ENCODE measurements at regions not wholly inside any gene's neighbourhood (a gene's known extent, or its start where the extent isn't known, plus 50 kb on each side); places are given as distances from the start of the nearest gene placed in this dataset.

GRCh38 chr13:21825801-21826200 lies 154.9 kb downstream of the FGF9 start:
- H3K27ac ChIP-seq (ENCODE audit: low read length in 2 of 2) = no peak overlapping the region
- TF ChIP-seq, protein P1, sequence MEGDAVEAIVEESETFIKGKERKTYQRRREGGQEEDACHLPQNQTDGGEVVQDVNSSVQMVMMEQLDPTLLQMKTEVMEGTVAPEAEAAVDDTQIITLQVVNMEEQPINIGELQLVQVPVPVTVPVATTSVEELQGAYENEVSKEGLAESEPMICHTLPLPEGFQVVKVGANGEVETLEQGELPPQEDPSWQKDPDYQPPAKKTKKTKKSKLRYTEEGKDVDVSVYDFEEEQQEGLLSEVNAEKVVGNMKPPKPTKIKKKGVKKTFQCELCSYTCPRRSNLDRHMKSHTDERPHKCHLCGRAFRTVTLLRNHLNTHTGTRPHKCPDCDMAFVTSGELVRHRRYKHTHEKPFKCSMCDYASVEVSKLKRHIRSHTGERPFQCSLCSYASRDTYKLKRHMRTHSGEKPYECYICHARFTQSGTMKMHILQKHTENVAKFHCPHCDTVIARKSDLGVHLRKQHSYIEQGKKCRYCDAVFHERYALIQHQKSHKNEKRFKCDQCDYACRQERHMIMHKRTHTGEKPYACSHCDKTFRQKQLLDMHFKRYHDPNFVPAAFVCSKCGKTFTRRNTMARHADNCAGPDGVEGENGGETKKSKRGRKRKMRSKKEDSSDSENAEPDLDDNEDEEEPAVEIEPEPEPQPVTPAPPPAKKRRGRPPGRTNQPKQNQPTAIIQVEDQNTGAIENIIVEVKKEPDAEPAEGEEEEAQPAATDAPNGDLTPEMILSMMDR (IDR thresholded peaks at IDR 0.05) = no peak
- no peaks in the 10 kb centered on the region for H3K27me3 Mint-ChIP-seq
- no peaks in the 10 kb centered on the region for H3K27me3 ChIP-seq (replicated peaks in 1 of 4; ENCODE audit: control extremely low read depth in 1 of 4, control insufficient read depth in 3 of 4, insufficient read depth in 4 of 4, low read length in 3 of 4)
- H3K27ac Mint-ChIP-seq = no peak overlapping the region
- no peaks in the 10 kb centered on the region for H3K79me2 ChIP-seq (ENCODE audit: control insufficient read depth, insufficient read depth, low read length)
- H3K36me3 ChIP-seq (replicated peaks in 1 of 2; ENCODE audit: control extremely low read depth in 1 of 2, control insufficient read depth in 1 of 2, extremely low read depth in 1 of 2, insufficient read depth in 2 of 2, low read length in 1 of 2) = no peaks in the 10 kb centered on the region
- H3K4me2 ChIP-seq (replicated peaks; ENCODE audit: low read depth, low read length, poor library complexity, severe bottlenecking) = no peak overlapping the region
- ATAC-seq (ENCODE audit: low read depth) (no peak), DNase-seq (no peak)
- intact Hi-C loops (cut with micrococcal nuclease) = no loop called here
- no peak overlapping the region for H3K4me3 Mint-ChIP-seq
- WGBS (ENCODE audit: insufficient coverage) = 60% methylated on average over 1 of the region's 2 CpGs
- ChIA-PET POLR2A (no interaction called here), CTCF (no interaction called here)
- H3K9me3 ChIP-seq (ENCODE audit: control extremely low read depth in 1 of 3, control insufficient read depth in 2 of 3, insufficient read depth in 1 of 3, low read length in 2 of 3) = no peaks in the 10 kb centered on the region
- H3K4me3 ChIP-seq (ENCODE audit: control extremely low read depth in 1 of 5, extremely low read depth in 1 of 5, insufficient read depth in 1 of 5, low read depth in 2 of 5, low read length in 4 of 5) = no peak overlapping the region
- no peak overlapping the region for H3K9ac ChIP-seq (ENCODE audit: low read length)
- no peaks in the 10 kb centered on the region for H3K9me3 Mint-ChIP-seq (ENCODE audit: insufficient read depth)
- H3K4me1 ChIP-seq (ENCODE audit: control insufficient read depth in 2 of 2, insufficient read depth in 2 of 2, low read length in 2 of 2) = no peaks in the 10 kb centered on the region
- no peaks in the 10 kb centered on the region for H3K4me1 Mint-ChIP-seq
- no peak overlapping the region for H2AFZ ChIP-seq (ENCODE audit: insufficient read depth, low read depth, low read length, poor library complexity, severe bottlenecking)
- no peaks in the 10 kb centered on the region for H4K20me1 ChIP-seq (ENCODE audit: control insufficient read depth, insufficient read depth, low read length, poor library complexity, severe bottlenecking)

- H3K4me2 ChIP-seq (replicated peaks; ENCODE audit: low read depth, low read length, poor library complexity, severe bottlenecking) = no peak overlapping the region
- H3K27ac ChIP-seq (ENCODE audit: low read length in 2 of 2) = no peak overlapping the region
- H3K9me3 ChIP-seq (ENCODE audit: control extremely low read depth in 1 of 3, control insufficient read depth in 2 of 3, insufficient read depth in 1 of 3, low read length in 2 of 3) = no peaks in the 10 kb centered on the region
- H3K4me3 Mint-ChIP-seq = no peak overlapping the region
- CTCF ChIA-PET = interaction anchor here (1.2 kb wide), 1 partner anchor 188 kb away, joined by 3 read pairs; no protein-coding TSS in a partner anchor
- H4K20me1 ChIP-seq (ENCODE audit: control insufficient read depth, insufficient read depth, low read length, poor library complexity, severe bottlenecking) = no peaks in the 10 kb centered on the region
- H2AFZ ChIP-seq (ENCODE audit: insufficient read depth, low read depth, low read length, poor library complexity, severe bottlenecking) = no peak overlapping the region
- no peaks in the 10 kb centered on the region for H3K4me1 ChIP-seq (ENCODE audit: control insufficient read depth in 2 of 2, insufficient read depth in 2 of 2, low read length in 2 of 2)
- no peak overlapping the region for H3K27ac Mint-ChIP-seq
- no peaks in the 10 kb centered on the region for H3K9me3 Mint-ChIP-seq (ENCODE audit: insufficient read depth)
- ATAC-seq (ENCODE audit: low read depth) (no peak), DNase-seq (no peak)
- no peaks in the 10 kb centered on the region for H3K27me3 ChIP-seq (replicated peaks in 1 of 4; ENCODE audit: control extremely low read depth in 1 of 4, control insufficient read depth in 3 of 4, insufficient read depth in 4 of 4, low read length in 3 of 4)
- no peak overlapping the region for H3K4me3 ChIP-seq (ENCODE audit: control extremely low read depth in 1 of 5, extremely low read depth in 1 of 5, insufficient read depth in 1 of 5, low read depth in 2 of 5, low read length in 4 of 5)
- no peak overlapping the region for H3K9ac ChIP-seq (ENCODE audit: low read length)
- H3K27me3 Mint-ChIP-seq = no peaks in the 10 kb centered on the region
- H3K36me3 ChIP-seq (replicated peaks in 1 of 2; ENCODE audit: control extremely low read depth in 1 of 2, control insufficient read depth in 1 of 2, extremely low read depth in 1 of 2, insufficient read depth in 2 of 2, low read length in 1 of 2) = no peaks in the 10 kb centered on the region
- no peaks in the 10 kb centered on the region for H3K79me2 ChIP-seq (ENCODE audit: control insufficient read depth, insufficient read depth, low read length)
- POLR2A ChIA-PET = no interaction called here
- WGBS (ENCODE audit: insufficient coverage) = no CpG with 5 or more reads among the region's 3 CpGs
- intact Hi-C loops (cut with micrococcal nuclease) = no loop called here
- no peaks in the 10 kb centered on the region for H3K4me1 Mint-ChIP-seq
- TF ChIP-seq, protein P1 (IDR thresholded peaks at IDR 0.05) = no peak
- TF ChIP-seq EZH2 (IDR thresholded peaks at IDR 0.05; ENCODE audit: borderline replicate concordance, insufficient read depth, low read depth, low read length, poor library complexity, severe bottlenecking) = no peak
Observed at GRCh38 chr13:21826214-21827015, 155.5 kb downstream of the FGF9 start.

Data from B cell (primary cell).